Activated CD8-positive, alpha-beta memory T cell treated with anti-CD3 and anti-CD28 coated beads for 48 hours (primary cell): ENCODE measurements at regions not wholly inside any gene's neighbourhood (a gene's known extent, or its start where the extent isn't known, plus 50 kb on each side); places are given as distances from the start of the nearest gene placed in this dataset.
"Not testable (repeated sequence)": the region's sequence is repeated elsewhere in the genome, so short reads cannot be mapped to it uniquely, and the experiment has no call there.

Experiments used
- DNase-seq, 3 experiments: peaks; one replicate each; pipeline ENCODE4 v3.0.0-alpha.2; 2020; ENCODE audit warnings: low read depth in 2 of 3, low spot score in 2 of 3

DNA sequence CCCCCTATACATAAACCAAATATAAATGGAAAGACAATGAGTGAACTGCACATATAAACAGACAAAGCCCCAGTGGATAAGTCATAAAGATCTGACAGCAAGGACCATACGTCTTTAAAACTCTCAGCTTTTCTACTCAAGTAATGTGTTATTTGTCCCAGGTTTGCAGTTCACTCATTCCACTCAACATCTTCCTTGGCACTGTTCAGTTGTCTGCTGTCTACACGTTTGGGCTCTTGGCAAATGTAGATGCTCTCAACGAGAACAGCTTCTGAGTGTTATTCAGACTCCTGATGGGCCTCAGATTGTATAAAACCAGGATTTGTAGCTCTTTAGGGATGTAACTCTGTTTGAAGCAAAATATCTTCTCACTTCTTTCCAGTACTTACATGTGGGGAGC, 198.2 kb upstream of the SEMA6A start:
- DNase-seq = no peak

DNA sequence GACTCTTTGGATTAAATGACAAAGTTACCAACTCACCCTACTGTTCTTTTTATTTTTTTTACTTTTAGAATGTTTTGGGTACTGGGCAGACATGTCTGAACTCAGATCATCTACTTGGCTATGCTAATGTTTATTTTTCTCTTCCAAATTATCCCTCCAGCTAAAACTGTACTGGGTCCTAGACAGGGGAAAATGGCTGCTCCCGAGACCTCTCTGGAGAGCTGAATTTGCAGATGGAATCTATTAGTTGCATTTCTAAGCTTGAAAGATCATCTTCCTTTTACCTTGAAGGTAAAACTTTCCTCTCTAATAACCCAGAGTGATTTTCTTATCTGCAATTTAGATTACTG, 197.5 kb upstream of the SEMA6A start:
- no peak for DNase-seq

DNA sequence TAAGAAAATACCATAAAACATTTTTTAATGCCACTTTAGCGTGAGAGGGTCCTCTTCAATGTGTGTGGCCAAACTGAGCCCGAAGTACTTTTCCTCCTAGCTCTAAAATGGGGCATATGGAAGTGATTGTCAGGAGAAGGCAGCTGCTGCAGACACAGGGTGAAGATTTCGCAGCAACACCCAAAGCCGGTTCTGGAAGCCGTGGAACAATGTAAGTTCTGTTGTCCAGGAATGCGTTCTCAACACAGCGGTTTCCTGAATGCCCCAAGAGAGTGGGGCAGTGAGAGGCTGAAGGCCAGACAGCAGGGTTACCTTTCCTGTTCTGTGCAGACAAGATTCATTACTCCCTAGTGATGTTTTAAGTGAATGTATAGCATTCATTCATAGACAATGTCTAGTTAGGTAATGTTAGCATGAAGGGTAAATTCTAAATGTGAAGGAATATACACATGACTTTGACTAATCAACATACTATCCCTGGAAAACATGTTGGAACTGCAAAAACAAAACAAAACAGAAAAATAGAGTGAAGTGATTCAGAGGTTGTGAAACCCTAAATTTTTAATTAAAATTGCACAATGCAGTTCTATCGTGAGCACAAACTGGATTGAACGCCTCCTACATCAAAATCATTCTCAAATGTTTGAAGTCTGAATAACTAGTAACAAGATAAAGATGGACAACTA, 197.0 kb upstream of the SEMA6A start:
- DNase-seq = no peak

DNA sequence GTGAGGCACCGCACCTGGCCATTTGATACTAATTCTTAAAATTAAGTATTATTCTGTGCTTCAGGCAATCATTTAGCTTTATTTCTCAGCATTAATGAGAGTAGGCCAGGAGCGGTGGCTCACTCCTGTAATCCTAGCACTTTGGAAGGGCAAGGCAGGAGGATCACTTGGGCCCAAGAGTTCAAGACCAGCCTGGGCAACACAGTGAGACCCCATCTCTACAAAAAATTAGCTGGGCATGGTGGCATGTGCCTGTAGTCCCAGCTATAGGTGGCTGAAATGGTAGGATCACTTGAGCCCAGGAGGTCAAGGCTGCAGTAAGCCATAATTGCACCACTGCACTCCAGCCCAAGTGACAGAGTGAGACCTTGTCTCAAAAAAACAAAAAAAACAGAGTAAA, 195.3 kb upstream of the SEMA6A start:
- not testable (repeated sequence) for DNase-seq

DNA sequence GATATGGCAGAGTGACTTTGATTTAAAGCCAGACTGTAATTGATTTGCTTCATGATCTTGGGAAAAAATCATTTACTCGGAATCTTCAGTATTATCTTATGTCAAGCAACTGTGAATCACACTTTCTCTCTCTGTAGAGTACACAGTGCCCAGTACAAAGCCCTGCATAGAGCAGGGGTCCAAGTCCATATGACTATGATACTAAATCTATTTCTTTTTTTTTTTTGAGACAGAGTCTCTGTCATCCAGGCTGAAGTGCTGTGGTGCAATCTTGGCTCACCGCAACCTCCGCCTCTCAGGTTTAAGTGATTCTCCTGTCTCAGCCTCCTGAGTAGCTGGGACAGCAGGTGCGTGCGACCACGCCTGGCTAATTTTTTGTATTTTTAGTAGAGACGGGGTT, 194.8 kb upstream of the SEMA6A start:
- DNase-seq = no peak

DNA sequence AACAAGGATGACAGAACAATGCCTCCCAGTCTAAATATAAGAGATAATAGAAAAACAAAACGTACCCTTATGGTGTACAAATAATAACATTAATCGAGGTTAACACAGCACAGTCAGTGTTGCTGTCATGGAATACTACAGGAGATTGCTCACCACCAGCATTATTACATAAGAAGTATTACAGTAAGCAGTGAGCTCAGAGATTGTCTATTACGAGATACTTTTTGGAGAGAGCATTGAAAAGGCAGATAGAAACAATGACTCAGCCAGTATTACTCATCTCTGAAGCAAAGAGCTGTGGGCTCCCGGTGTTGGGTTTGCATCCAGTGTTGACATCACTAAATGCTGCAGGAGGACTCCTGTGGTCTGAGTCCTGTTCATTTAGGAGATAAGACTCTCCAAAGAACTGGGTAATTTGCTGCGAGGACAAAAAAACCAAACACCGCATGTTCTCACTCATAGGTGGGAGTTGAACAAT, 191.9 kb upstream of the SEMA6A start:
- DNase-seq = no peak

DNA sequence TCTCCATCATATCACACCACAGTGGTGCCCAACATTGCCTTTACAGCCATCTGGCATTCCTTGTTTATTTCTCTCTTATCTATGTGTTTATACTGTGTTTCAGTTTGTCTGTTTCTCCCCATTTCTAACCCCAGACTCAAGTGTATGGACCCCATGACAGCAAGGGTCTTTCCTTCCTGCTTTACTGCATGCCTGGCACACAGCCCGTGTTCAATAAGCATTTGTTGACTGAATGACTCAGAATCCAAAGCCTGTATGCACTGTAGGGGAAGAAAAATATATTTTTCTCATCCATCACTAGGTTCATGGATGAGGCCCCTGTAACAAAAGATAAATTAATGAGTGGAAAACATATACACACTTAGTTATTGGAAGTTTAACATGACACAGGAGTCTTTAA, 190.8 kb upstream of the SEMA6A start:
- no peak for DNase-seq

DNA sequence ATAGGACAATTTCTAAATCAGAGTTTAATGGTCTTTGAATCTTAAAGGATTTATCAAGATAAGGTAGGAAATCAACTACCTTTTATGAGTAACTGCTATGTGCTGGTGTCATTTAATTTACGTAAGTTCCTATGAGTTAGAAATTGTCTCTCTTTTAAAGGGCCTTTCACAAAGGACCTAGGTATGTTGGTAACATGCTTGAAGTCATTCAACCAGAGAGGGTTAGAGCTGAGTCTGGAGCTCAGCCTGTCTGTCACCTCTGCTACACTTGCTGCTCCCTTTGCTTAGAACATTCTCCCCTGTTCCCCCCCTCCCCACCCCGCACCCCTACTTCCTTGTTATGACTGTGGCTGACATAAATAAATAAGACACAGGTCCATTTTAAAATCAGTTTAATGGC, 190.3 kb upstream of the SEMA6A start:
- no peak for DNase-seq

DNA sequence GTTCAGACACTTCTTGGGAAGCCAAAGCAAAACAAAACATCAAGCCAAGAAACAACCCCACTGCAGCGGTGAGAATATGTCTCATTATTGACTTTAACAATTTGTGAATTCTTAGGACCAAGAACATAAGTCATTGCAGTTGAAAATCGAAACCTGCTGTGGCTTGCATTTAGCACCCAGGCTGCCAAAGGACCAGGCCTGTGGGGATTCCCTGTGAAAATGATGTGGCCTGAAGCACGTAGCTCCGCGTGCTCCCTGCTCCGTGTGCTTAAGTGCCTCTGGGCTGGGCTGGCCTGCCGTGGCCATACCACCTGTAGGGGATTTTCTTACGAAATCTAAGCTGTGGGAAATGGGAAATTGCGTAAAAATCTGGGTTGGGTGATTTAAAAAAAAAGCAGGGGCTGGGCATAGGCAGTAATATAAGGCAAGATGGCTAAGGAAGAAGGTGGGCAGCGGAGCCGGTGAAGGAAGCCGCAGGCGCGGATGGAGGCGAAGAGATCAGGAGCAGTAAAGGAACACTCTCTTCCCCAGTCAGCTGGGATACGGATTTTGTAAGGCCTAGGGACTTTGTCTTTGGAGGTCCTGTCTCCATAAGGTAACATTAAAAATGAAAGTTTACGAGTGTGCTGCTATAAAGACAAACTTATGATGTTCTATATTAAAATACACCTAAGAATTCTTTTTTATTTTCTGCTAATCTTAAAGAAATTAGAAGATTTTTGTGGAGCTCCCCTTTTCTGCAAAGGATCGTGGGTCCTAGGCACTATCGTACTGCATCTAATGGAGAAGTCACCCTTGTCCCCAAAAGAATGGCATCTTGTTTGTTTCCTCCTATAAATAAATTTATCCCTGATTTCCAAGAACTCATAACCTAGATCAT, 189.6 kb upstream of the SEMA6A start:
- no peak for DNase-seq

DNA sequence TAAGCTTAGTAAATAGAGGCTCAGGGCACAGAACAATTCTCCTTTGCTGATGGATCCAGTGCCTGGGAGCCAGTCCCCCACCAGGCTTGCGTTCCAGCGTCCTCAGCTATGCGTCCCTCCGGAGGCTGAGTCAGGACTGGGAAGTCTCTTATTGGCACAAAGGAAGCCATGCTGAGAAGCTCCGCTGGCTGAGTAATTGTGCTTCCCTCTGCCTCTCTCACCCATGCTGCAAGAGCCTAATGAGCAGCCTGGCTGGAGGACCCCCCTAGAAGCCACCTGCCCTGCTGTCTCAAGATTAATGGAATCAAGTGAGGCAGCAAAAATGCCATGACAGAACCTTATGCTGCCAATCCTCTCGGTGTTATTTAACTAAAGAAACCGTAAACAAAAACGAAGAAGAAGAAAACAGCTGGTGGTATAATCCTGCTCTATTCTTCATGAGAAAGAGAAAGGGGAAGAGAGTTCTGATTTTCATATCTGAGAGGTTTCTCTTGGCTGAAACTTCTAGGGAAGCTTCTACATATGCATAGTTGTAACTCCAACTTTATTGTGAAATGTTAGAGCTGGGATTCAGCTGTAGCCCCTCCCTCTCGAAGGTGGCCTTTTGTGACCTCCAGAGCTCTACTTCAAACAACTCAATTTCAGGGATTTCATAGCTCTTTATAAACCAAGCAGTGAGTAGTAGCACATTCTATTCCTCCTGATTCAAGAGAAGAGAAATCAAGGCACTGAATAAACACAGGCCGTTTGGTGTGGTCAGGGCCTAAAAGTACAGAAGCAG, 185.4 kb upstream of the SEMA6A start:
- no peak for DNase-seq

DNA sequence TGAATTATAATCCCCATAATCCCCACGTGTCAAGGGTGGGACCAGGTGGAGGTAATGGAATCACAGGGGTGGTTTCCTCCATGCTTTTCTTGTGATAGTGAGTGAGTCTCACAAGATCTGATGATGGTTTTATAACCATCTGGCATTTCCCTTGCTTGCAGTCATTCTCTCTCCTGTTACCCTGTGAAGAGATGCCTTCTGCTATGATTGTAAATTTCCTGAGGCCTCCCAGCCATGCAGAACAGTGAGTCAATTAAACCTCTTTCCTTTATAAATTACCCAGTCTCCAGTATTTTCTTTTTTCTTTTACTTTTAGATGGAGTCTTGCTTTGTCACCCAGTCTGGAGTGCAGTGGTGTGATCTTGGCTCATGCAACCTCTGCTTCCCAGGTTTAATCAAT, 182.7 kb upstream of the SEMA6A start:
- no peak for DNase-seq

DNA sequence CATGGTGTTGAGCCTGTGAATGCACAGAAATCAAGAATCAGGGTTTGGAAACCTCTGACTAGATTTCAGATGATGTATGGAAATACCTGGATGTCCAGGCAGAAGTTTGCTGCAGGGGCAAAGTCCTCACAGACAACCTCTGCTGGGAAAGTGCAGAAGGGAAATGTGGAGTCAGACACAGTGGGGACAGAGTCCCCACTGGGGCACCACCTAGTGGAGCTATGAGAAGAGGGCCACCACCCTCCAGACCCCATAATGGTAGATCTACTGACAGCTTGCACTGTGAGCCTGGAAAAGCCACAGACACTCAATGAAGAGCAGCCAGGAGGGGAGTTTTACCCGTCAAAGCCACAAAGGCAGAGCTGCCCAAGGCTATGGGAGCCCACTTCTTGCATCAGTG, 181.9 kb upstream of the SEMA6A start:
- no peak for DNase-seq

DNA sequence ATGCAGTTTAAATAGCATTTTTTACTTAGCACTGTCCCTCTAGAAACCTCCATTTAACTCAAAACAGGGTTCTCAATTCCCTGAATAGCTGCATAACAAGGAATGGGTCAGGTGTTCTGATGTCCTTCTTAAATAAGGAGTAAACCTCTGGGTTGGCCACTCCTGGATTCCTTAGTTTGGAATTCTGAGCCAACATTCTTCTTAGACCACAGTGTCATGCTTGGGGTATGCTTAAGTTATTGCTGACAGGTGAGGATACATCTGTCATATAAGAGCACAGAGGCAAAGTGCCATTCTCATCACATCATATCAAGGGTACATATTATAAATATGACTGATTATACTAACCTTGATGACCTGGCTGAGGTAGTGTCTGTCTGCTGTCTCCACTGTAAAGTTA, 179.9 kb upstream of the SEMA6A start:
- no peak for DNase-seq

DNA sequence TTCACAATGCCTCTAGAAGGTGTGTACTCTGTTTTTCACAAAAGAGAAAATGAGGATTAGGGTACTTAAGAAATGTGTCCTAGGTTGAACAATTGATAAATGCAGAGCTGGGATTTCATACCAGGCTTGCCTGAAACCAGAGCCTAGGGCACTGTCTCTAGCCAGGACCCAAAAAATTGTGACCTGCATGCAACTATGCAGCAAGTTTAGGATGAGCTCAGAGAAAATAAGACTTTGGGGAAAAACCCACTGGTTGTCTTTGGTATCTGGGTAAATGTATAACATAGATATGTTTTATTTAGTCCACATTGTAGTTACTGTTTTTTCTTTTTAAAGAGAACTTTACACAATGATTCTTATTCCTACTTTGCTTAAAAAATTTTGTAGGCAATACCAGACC, 177.1 kb upstream of the SEMA6A start:
- DNase-seq = no peak

DNA sequence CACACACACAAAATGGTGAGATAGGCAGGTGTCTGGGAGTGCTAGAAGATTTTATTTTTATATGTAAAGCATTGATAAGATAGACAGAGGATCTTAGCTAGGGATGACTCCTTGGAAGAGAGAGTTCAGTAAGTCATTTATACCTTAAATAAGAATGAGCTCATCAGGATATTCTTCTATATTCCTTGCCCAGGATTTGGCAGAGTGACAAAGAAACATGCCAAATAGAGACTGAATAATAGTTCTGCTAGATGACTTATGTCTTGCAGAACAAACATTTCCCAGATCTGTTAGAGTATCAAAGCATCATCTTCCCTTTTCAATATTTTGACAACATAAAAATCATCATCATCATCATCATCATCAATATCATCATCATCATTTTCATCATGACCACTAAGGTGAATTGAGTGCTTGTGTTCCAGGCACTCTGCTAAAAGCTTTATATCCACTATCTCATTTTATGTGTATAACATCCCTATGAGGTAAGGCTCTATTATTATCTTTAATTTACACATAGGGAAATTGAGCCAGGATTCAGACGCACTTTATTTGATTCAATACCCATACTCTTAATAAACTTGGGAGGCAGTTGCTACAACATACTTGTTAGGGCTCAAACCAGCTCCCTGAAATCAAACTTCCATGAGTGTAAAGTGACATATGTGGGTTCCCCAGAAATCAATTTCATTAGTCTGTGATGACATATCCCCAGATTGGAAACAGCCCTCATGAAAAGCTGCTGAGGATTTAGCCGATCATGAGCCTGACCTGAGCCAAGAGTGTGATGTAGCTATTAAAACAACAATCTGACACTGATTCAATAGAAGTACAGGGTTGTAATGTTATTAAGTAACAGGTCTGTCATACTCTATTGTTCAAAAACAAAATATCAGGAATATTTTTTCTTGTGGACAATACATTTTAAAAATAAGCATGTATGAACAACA, 176.3 kb upstream of the SEMA6A start:
- DNase-seq = no peak

DNA sequence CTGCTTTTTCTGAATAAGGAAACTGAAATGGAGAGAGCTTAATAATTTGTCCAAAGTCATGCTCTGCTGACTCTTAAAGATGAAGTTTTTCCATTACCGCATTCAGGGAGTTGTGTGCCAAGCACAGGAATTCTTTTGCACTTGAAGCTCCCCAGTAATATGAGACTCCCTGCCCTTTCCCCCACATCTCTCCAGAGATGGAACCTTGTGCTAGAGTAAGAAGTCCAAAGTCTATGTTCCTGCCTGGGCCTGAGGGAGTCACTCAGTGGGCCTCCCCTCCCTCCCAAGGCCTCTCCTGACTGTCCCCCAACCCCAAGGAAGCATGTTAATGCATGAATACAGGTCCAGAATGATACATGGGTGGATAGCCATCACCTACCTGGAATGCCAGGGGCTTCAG, 173.3 kb upstream of the SEMA6A start:
- no peak for DNase-seq

DNA sequence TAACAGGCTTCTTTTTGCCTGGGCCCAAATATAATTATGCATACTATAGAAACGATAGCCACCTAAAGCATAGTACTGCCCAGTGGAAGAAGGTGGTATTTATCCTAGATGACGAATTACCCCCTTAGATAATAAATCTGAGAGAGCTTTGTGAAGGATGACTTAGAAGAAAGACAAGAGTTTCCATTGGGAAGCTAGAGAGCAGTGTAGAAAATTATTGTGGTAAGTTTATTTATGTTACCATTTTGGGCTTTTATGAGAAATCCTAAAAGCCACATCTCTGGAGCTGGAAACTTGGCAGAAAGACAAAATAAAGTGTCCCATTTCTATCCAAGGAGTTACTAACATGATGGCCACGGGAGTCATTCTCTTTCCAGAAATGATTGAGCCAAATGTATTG, 172.0 kb upstream of the SEMA6A start:
- DNase-seq = no peak

DNA sequence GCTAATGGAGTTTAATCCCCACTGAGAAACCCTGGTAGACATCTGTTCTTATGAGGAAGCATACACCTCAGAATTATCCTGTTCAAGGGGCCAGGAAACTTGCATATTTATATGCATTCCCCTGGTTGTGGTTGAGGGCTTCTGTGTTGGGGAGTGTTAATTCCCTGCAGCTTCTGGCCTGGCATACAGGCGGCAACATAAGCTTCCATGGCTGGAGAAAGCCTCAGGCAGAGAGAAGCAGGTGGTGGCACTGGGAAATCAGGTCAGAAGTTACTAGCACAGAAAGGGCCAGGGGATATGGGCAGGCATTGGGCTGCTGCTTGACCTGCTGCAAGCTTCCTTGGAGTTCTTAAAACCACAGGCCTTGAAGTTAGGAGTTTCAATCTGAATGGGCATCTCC, 166.1 kb upstream of the SEMA6A start:
- no peak for DNase-seq

DNA sequence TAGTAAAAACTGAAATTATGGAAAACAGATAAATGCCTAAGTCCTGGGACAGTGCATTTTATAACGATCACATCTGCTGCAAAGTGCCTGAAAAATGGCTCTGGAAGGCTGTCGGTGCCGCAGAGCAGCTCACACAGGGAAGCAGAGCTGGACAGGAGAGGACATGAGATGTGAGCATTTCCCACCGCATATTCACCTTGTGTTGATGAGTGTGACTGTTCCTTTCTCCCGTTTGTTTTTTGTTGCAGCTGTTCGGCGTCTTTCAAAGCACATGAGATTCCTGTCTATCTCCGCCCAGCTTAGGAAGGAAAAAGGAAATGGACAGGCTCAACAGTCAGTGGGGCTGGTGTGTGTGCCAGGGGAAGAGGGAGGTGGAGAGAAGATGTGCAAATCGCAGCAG, 164.9 kb upstream of the SEMA6A start:
- no peak for DNase-seq

DNA sequence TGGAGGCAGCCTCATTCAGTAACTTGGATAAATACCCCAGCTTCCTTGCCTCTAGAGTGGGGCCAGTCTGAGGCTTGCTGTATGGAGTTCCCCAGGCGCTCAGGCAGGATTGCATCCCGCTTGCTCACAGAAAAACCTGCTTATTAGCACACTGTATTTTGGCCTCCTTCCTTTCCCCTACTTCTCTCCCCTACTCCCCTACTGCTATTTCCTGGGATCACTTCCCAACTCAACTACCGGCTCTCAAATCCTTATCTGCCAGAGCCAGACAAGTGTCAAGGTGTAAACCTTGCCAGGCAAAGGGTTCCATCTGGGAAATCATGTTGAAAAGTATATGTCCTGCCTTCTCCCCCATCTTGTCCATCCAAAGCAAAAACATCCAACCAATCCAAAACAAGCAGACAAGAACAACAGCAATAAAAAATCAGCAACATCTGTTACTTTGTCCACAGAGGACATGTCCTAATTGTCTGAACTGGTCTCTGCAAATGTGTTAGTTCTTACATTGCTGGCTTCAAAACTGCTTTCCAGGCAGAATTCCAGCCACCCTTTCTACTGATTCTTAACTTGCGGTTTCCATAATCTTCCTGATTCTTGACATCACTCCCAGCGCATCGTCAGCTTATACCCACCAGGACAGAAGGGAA, 164.1 kb upstream of the SEMA6A start:
- DNase-seq = no peak
